ENCODE measurements at regions not wholly inside any gene's neighbourhood (a gene's known extent, or its start where the extent isn't known, plus 50 kb on each side); places are given as distances from the start of the nearest gene placed in this dataset.
"Not testable (repeated sequence)": the region's sequence is repeated elsewhere in the genome, so short reads cannot be mapped to it uniquely, and the experiment has no call there.

- DNase-seq: no peak
Observed at GRCh38 chr2:120638450-120638849, 97.2 kb upstream of the GLI2 start.

- no peak for DNase-seq
Observed at GRCh38 chr2:120641366-120641771, 94.3 kb upstream of the GLI2 start.

- no peak for DNase-seq
Observed at GRCh38 chr2:120642646-120643045, 93.0 kb upstream of the GLI2 start.

- DNase-seq: no peak
Observed at GRCh38 chr2:120646994-120647393, 88.7 kb upstream of the GLI2 start.

GRCh38 chr2:120647487-120647886 is 88.2 kb upstream of the GLI2 start:
- DNase-seq: no peak

GRCh38 chr2:120649381-120649780 is 86.3 kb upstream of the GLI2 start:
- DNase-seq: not testable (repeated sequence)

- DNase-seq: no peak
Observed at GRCh38 chr2:120650022-120650644, 85.5 kb upstream of the GLI2 start.

GRCh38 chr2:120651818-120652217 is 83.8 kb upstream of the GLI2 start:
- no peak for DNase-seq

- no peak for DNase-seq
Observed at GRCh38 chr2:120653046-120653445, 82.6 kb upstream of the GLI2 start.

GRCh38 chr2:120653871-120654270 is 81.8 kb upstream of the GLI2 start:
- DNase-seq: no peak

GRCh38 chr2:120654381-120655134 is 81.1 kb upstream of the GLI2 start:
- no peak for DNase-seq

- DNase-seq: no peak
Observed at GRCh38 chr2:120656273-120656950, 79.3 kb upstream of the GLI2 start.

- DNase-seq: no peak
Observed at GRCh38 chr2:120658042-120658769, 77.5 kb upstream of the GLI2 start.

- no peak for DNase-seq
Observed at GRCh38 chr2:120658770-120659158, 76.9 kb upstream of the GLI2 start.

GRCh38 chr2:120659275-120659977 is 76.2 kb upstream of the GLI2 start:
- DNase-seq: no peak

GRCh38 chr2:120660056-120660694 is 75.5 kb upstream of the GLI2 start:
- DNase-seq: no peak

- DNase-seq: no peak
Observed at GRCh38 chr2:120660771-120661459, 74.8 kb upstream of the GLI2 start.

- no peak for DNase-seq
Observed at GRCh38 chr2:120661551-120661950, 74.1 kb upstream of the GLI2 start.

GRCh38 chr2:120662046-120662445 is 73.6 kb upstream of the GLI2 start:
- DNase-seq: no peak

GRCh38 chr2:120662746-120663145 is 72.9 kb upstream of the GLI2 start:
- no peak for DNase-seq

- no peak for DNase-seq
Observed at GRCh38 chr2:120666433-120666832, 69.2 kb upstream of the GLI2 start.

- DNase-seq: no peak
Observed at GRCh38 chr2:120667981-120668380, 67.7 kb upstream of the GLI2 start.
